ENCODE measurements at regions not wholly inside any gene's neighbourhood (a gene's known extent, or its start where the extent isn't known, plus 50 kb on each side); places are given as distances from the start of the nearest gene placed in this dataset.

GRCh38 chr4:3852711-3853110 is 86.5 kb downstream of the ADRA2C start:
- H3K27me3 ChIP-seq (ENCODE audit: low read depth, low read length), result peaks cover 21% of the 10 kb centered on the region
- H3K9ac ChIP-seq (ENCODE audit: low read length), result no peak overlapping the region

GRCh38 chr4:3853388-3854035 is 87.3 kb downstream of the ADRA2C start:
- Histone ChIP-seq H3K9me3 (ENCODE audit: insufficient read depth, low read length) (no peaks in the 10 kb centered on the region), H3K4me1 (ENCODE audit: low read length) (no peaks in the 10 kb centered on the region), H3K9ac (ENCODE audit: low read length) (no peak overlapping the region), H3K4me2 (ENCODE audit: low read length) (no peak overlapping the region), H3K27me3 (ENCODE audit: low read depth, low read length) (peaks cover 27% of the 10 kb centered on the region), H2AFZ (ENCODE audit: low read depth, low read length) (no peak overlapping the region), H4K20me1 (ENCODE audit: insufficient read depth, low read length) (no peaks in the 10 kb centered on the region), H3K79me2 (ENCODE audit: low read length) (no peaks in the 10 kb centered on the region), H3K36me3 (replicated peaks; ENCODE audit: low read depth, low read length) (no peaks in the 10 kb centered on the region), H3K4me3 (ENCODE audit: low read length) (no peak overlapping the region), H3K27ac (ENCODE audit: low read length) (no peak overlapping the region)
- TF ChIP-seq EZH2phosphoT487 (IDR thresholded peaks at IDR 0.05; ENCODE audit: low read depth) (no peak), CTCF (IDR thresholded peaks at IDR 0.05; ENCODE audit: low read depth, low read length) (no peak)

More at GRCh38 chr4:3852711-3853110, 86.5 kb downstream of the ADRA2C start:
- Histone ChIP-seq H3K27ac (ENCODE audit: low read length) (no peak overlapping the region), H4K20me1 (ENCODE audit: insufficient read depth, low read length) (no peaks in the 10 kb centered on the region), H3K36me3 (replicated peaks; ENCODE audit: low read depth, low read length) (no peaks in the 10 kb centered on the region), H3K9me3 (ENCODE audit: insufficient read depth, low read length) (no peaks in the 10 kb centered on the region), H3K79me2 (ENCODE audit: low read length) (no peaks in the 10 kb centered on the region), H3K4me1 (ENCODE audit: low read length) (no peaks in the 10 kb centered on the region), H3K4me3 (ENCODE audit: low read length) (no peak overlapping the region), H3K4me2 (ENCODE audit: low read length) (no peak overlapping the region), H2AFZ (ENCODE audit: low read depth, low read length) (no peak overlapping the region)
- no peak for TF ChIP-seq EZH2phosphoT487 (IDR thresholded peaks at IDR 0.05; ENCODE audit: low read depth)

GRCh38 chr4:3854661-3855060 is 88.5 kb downstream of the ADRA2C start:
- no peaks in the 10 kb centered on the region for H3K79me2 ChIP-seq (ENCODE audit: low read length)
- no peak overlapping the region for H3K9ac ChIP-seq (ENCODE audit: low read length)
- TF ChIP-seq CTCF (IDR thresholded peaks at IDR 0.05; ENCODE audit: low read depth, low read length), result no peak
- no peak for TF ChIP-seq EZH2phosphoT487 (IDR thresholded peaks at IDR 0.05; ENCODE audit: low read depth)
- no peak overlapping the region for H3K4me2 ChIP-seq (ENCODE audit: low read length)
- H3K27ac ChIP-seq (ENCODE audit: low read length), result no peak overlapping the region
- H2AFZ ChIP-seq (ENCODE audit: low read depth, low read length), result no peak overlapping the region
- no peak overlapping the region for H3K4me3 ChIP-seq (ENCODE audit: low read length)
- no peaks in the 10 kb centered on the region for H3K4me1 ChIP-seq (ENCODE audit: low read length)
- H3K9me3 ChIP-seq (ENCODE audit: insufficient read depth, low read length), result no peaks in the 10 kb centered on the region
- peaks cover 27% of the 10 kb centered on the region for H3K27me3 ChIP-seq (ENCODE audit: low read depth, low read length)
- H3K36me3 ChIP-seq (replicated peaks; ENCODE audit: low read depth, low read length), result no peaks in the 10 kb centered on the region
- H4K20me1 ChIP-seq (ENCODE audit: insufficient read depth, low read length), result no peaks in the 10 kb centered on the region

- H3K4me2 ChIP-seq (ENCODE audit: low read length), result no peak overlapping the region
- H3K27me3 ChIP-seq (ENCODE audit: low read depth, low read length), result peaks cover 27% of the 10 kb centered on the region
- H3K4me3 ChIP-seq (ENCODE audit: low read length), result no peak overlapping the region
- no peak overlapping the region for H3K27ac ChIP-seq (ENCODE audit: low read length)
- H3K9me3 ChIP-seq (ENCODE audit: insufficient read depth, low read length), result no peaks in the 10 kb centered on the region
- no peak overlapping the region for H2AFZ ChIP-seq (ENCODE audit: low read depth, low read length)
- no peaks in the 10 kb centered on the region for H3K79me2 ChIP-seq (ENCODE audit: low read length)
- H4K20me1 ChIP-seq (ENCODE audit: insufficient read depth, low read length), result no peaks in the 10 kb centered on the region
- H3K36me3 ChIP-seq (replicated peaks; ENCODE audit: low read depth, low read length), result no peaks in the 10 kb centered on the region
- TF ChIP-seq CTCF (IDR thresholded peaks at IDR 0.05; ENCODE audit: low read depth, low read length), result no peak
- no peak for TF ChIP-seq EZH2phosphoT487 (IDR thresholded peaks at IDR 0.05; ENCODE audit: low read depth)
- H3K4me1 ChIP-seq (ENCODE audit: low read length), result no peaks in the 10 kb centered on the region
- H3K9ac ChIP-seq (ENCODE audit: low read length), result no peak overlapping the region
These were observed 89.5 kb downstream of the ADRA2C start for GRCh38 chr4:3855646-3856045.

Measured in OCI-LY3 (cell line).